HEK293 (cell line): ENCODE measurements at regions not wholly inside any gene's neighbourhood (a gene's known extent, or its start where the extent isn't known, plus 50 kb on each side); places are given as distances from the start of the nearest gene placed in this dataset.

Experiments
- CTCF ChIA-PET: fragments of 350-600 bp; formaldehyde crosslinking; extraction: SDS; loops from one replicate; lab custom pipeline; 2021; ENCODE audit warnings: antibody characterized with exemption; lab: Yijun Ruan, JAX
- POLR2A ChIA-PET: fragments of 300-600 bp; formaldehyde crosslinking; extraction: SDS; loops from one replicate; lab custom pipeline; 2020; ENCODE audit warnings: antibody characterized with exemption, inconsistent platforms; lab: Yijun Ruan, JAX
- H3K27ac ChIP-seq: fragments of 200-500 bp; sonication (Bioruptor generic); 2 replicates; pipeline ENCODE4 v1.5.1; 2014; ENCODE audit warnings: low read depth, low read length, control low read depth, inconsistent platforms; ENCODE audit errors: extremely low read depth
- H3K36me3 ChIP-seq, 2 experiments: fragments of 200-500 bp in 1 of 2; sonication (Bioruptor generic) in 1 of 2; 1 replicate in 1 of 2; 2 replicates in 1 of 2; pipeline ENCODE4 v1.5.1; 2014 to 2017; ENCODE audit warnings: inconsistent platforms in 2 of 2, low read length in 2 of 2; ENCODE audit not compliant: control insufficient read depth in 2 of 2, insufficient read depth in 1 of 2
- H3K4me1 ChIP-seq: fragments of 200-500 bp; sonication (Bioruptor generic); 2 replicates; pipeline ENCODE4 v1.5.1; 2014; ENCODE audit warnings: mild to moderate bottlenecking, low read length, inconsistent platforms; ENCODE audit not compliant: control insufficient read depth, insufficient read depth
- H3K4me3 ChIP-seq: 2 replicates; pipeline ENCODE4 v1.5.1; 2011; ENCODE audit warnings: low read depth, mild to moderate bottlenecking, control low read depth, low read length, moderate library complexity
- H3K9me3 ChIP-seq: fragments of 200-500 bp; sonication (Bioruptor generic); 2 replicates; pipeline ENCODE4 v1.5.1; 2014; ENCODE audit warnings: low read depth, low read length, inconsistent platforms; ENCODE audit not compliant: control insufficient read depth, insufficient read depth
- GLIS1 ChIP-seq: fragments of 450-650 bp; formaldehyde crosslinking; IDR thresholded peaks from 2 replicates; pipeline ENCODE4 v1.5.1; 2016; ENCODE audit warnings: missing biosample characterization, missing genetic modification characterization
- GLIS2 ChIP-seq: fragments of 450-650 bp; formaldehyde crosslinking; IDR thresholded peaks from 2 replicates; pipeline ENCODE4 v1.5.1; 2016; ENCODE audit warnings: missing biosample characterization, missing genetic modification characterization
- HIC1 ChIP-seq: fragments of 450-650 bp; formaldehyde crosslinking; IDR thresholded peaks from 2 replicates; pipeline ENCODE4 v1.5.1; 2016; ENCODE audit warnings: missing biosample characterization, missing genetic modification characterization
- HOXC10 ChIP-seq: sonication (generic); formaldehyde crosslinking; IDR thresholded peaks from 2 replicates; pipeline ENCODE4 v1.8.1; 2023; ENCODE audit warnings: mild to moderate bottlenecking, missing genetic modification reagents
- INSM2 ChIP-seq: fragments of 450-650 bp; formaldehyde crosslinking; IDR thresholded peaks from 2 replicates; pipeline ENCODE4 v1.5.1; 2016; ENCODE audit warnings: missing biosample characterization, missing genetic modification characterization
- KLF16 ChIP-seq: fragments of 450-650 bp; formaldehyde crosslinking; IDR thresholded peaks from 2 replicates; pipeline ENCODE4 v1.5.1; 2017; ENCODE audit warnings: missing biosample characterization, missing genetic modification characterization
- KLF9 ChIP-seq: fragments of 450-650 bp; formaldehyde crosslinking; IDR thresholded peaks from 2 replicates; pipeline ENCODE4 v1.5.1; 2016; ENCODE audit warnings: missing biosample characterization, missing genetic modification characterization, low read depth
- OVOL3 ChIP-seq: fragments of 450-650 bp; formaldehyde crosslinking; IDR thresholded peaks from 2 replicates; pipeline ENCODE4 v1.5.1; 2016; ENCODE audit warnings: missing biosample characterization, missing genetic modification characterization
- SETDB1 ChIP-seq: IDR thresholded peaks from one replicate; pipeline ENCODE4 v1.6.1; 2017; ENCODE audit warnings: mild to moderate bottlenecking, low read length, moderate library complexity, mixed read lengths; ENCODE audit not compliant: insufficient read length
- SP3 ChIP-seq: fragments of 450-650 bp; formaldehyde crosslinking; IDR thresholded peaks from 2 replicates; pipeline ENCODE4 v1.5.1; 2016; ENCODE audit warnings: missing biosample characterization, missing genetic modification characterization
- ZBTB17 ChIP-seq: fragments of 450-650 bp; formaldehyde crosslinking; IDR thresholded peaks from 2 replicates; pipeline ENCODE4 v1.5.1; 2016; ENCODE audit warnings: missing biosample characterization, missing genetic modification characterization
- ZBTB20 ChIP-seq: fragments of 450-650 bp; formaldehyde crosslinking; IDR thresholded peaks from 2 replicates; pipeline ENCODE4 v1.5.1; 2016; ENCODE audit warnings: missing biosample characterization, missing genetic modification characterization
- ZBTB49 ChIP-seq: fragments of 450-650 bp; formaldehyde crosslinking; IDR thresholded peaks from 2 replicates; pipeline ENCODE4 v1.5.1; 2016; ENCODE audit warnings: missing biosample characterization, missing genetic modification characterization, low read depth
- ZFP69B ChIP-seq: fragments of 450-650 bp; formaldehyde crosslinking; IDR thresholded peaks from 2 replicates; pipeline ENCODE4 v1.5.1; 2016; ENCODE audit warnings: missing biosample characterization, missing genetic modification characterization
- ZNF132 ChIP-seq: fragments of 450-650 bp; formaldehyde crosslinking; IDR thresholded peaks from 2 replicates; pipeline ENCODE4 v1.5.1; 2017; ENCODE audit warnings: missing biosample characterization, missing genetic modification characterization, borderline replicate concordance
- ZNF19 ChIP-seq: fragments of 450-650 bp; formaldehyde crosslinking; IDR thresholded peaks from 2 replicates; pipeline ENCODE4; 2016; ENCODE audit warnings: missing biosample characterization, missing genetic modification characterization, low read depth
- ZNF202 ChIP-seq: fragments of 450-650 bp; formaldehyde crosslinking; IDR thresholded peaks from 2 replicates; pipeline ENCODE4 v1.5.1; 2016; ENCODE audit warnings: missing biosample characterization, missing genetic modification characterization, borderline replicate concordance
- ZNF221 ChIP-seq: fragments of 450-650 bp; formaldehyde crosslinking; IDR thresholded peaks from 2 replicates; pipeline ENCODE4 v1.5.1; 2017; ENCODE audit warnings: missing biosample characterization, missing genetic modification characterization, borderline replicate concordance
- ZNF24 ChIP-seq: fragments of 450-650 bp; formaldehyde crosslinking; IDR thresholded peaks from 2 replicates; pipeline ENCODE4 v1.5.1; 2016; ENCODE audit warnings: missing biosample characterization, missing genetic modification characterization
- ZNF280C ChIP-seq: fragments of 450-650 bp; formaldehyde crosslinking; IDR thresholded peaks from 2 replicates; pipeline ENCODE4 v1.5.1; 2016; ENCODE audit warnings: missing biosample characterization, missing genetic modification characterization
- ZNF341 ChIP-seq: fragments of 450-650 bp; formaldehyde crosslinking; IDR thresholded peaks from 2 replicates; pipeline ENCODE4; 2016; ENCODE audit warnings: low read depth, missing biosample characterization, missing genetic modification characterization
- ZNF426 ChIP-seq: fragments of 450-650 bp; formaldehyde crosslinking; IDR thresholded peaks from 2 replicates; pipeline ENCODE4 v1.5.1; 2017; ENCODE audit warnings: missing biosample characterization, missing genetic modification characterization, mild to moderate bottlenecking, inconsistent platforms, moderate library complexity
- ZNF48 ChIP-seq: fragments of 450-650 bp; formaldehyde crosslinking; IDR thresholded peaks from 2 replicates; pipeline ENCODE4 v1.5.1; 2016; ENCODE audit warnings: missing biosample characterization, missing genetic modification characterization
- ZNF501 ChIP-seq: fragments of 450-650 bp; formaldehyde crosslinking; IDR thresholded peaks from 2 replicates; pipeline ENCODE4 v1.5.1; 2016; ENCODE audit warnings: missing biosample characterization, missing genetic modification characterization
- ZNF558 ChIP-seq: fragments of 450-650 bp; formaldehyde crosslinking; IDR thresholded peaks from 2 replicates; pipeline ENCODE4 v1.5.1; 2016; ENCODE audit warnings: missing biosample characterization, missing genetic modification characterization
- ZNF623 ChIP-seq: fragments of 450-650 bp; formaldehyde crosslinking; IDR thresholded peaks from 2 replicates; pipeline ENCODE4 v1.5.1; 2016; ENCODE audit warnings: missing biosample characterization, missing genetic modification characterization
- ZNF768 ChIP-seq: fragments of 450-650 bp; formaldehyde crosslinking; IDR thresholded peaks from 2 replicates; pipeline ENCODE4 v1.5.1; 2018; ENCODE audit warnings: missing biosample characterization, mild to moderate bottlenecking, missing genetic modification characterization
- ZSCAN4 ChIP-seq: fragments of 450-650 bp; formaldehyde crosslinking; IDR thresholded peaks from 2 replicates; pipeline ENCODE4 v1.5.1; 2017; ENCODE audit warnings: missing biosample characterization, missing genetic modification characterization

GRCh38 chr5:124870070-124870469 lies 123.6 kb upstream of the ZNF608 start:
- Histone ChIP-seq H3K27ac (no peak overlapping the region), H3K4me3 (no peak overlapping the region), H3K36me3 (no peaks in the 10 kb centered on the region), H3K4me1 (peaks cover 39% of the 10 kb centered on the region), H3K9me3 (no peaks in the 10 kb centered on the region)
- ChIA-PET CTCF (interaction anchor here (0.9 kb wide), 1 partner anchor 18 kb away, joined by 3 read pairs; no protein-coding TSS in a partner anchor), POLR2A (no interaction called here)
- TF ChIP-seq OVOL3 (no peak), ZNF48 (tag by site-specific recombination) (no peak), ZNF768 (tag by site-specific recombination) (no peak), ZNF132 (tag by site-specific recombination) (no peak), GLIS1 (no peak), ZNF558 (tag by site-specific recombination) (no peak), SP3 (tag by site-specific recombination) (no peak)

- Histone ChIP-seq H3K4me3 (no peak overlapping the region), H3K9me3 (no peaks in the 10 kb centered on the region), H3K4me1 (peaks cover 33% of the 10 kb centered on the region), H3K27ac (no peak overlapping the region), H3K36me3 (no peaks in the 10 kb centered on the region)
- ChIA-PET POLR2A (no interaction called here), CTCF (interaction anchor here (0.6 to 1.1 kb wide), 3 partner anchors 10 to 73 kb away, joined by 3 read pairs; no protein-coding TSS in a partner anchor)
- TF ChIP-seq ZSCAN4 (tag by site-specific recombination) (no peak), ZNF623 (tag by site-specific recombination) (no peak), ZBTB17 (tag by site-specific recombination) (peak; percentile 55; the same call in 1 of the 2 replicates), ZBTB49 (tag by site-specific recombination) (no peak), ZNF501 (tag by site-specific recombination) (no peak), HIC1 (tag by site-specific recombination) (no peak), ZNF426 (no peak), KLF16 (no peak), ZNF341 (no peak), ZNF24 (tag by site-specific recombination) (no peak), SETDB1 (no peak), ZNF202 (tag by site-specific recombination) (no peak), INSM2 (tag by site-specific recombination) (no peak), ZBTB20 (tag by site-specific recombination) (peak; percentile 78), GLIS2 (no peak), ZFP69B (tag by site-specific recombination) (no peak), ZNF19 (no peak), ZNF280C (tag by site-specific recombination) (no peak), HOXC10 (CRISPR knock-in tag) (no peak), KLF9 (tag by site-specific recombination) (no peak), ZNF221 (tag by site-specific recombination) (no peak)
Measured at GRCh38 chr5:124871303-124871702, 124.9 kb upstream of the ZNF608 start.
